Activated B cell treated with CpG ODN at 0.5 μM for 24 hours (primary cell): ENCODE measurements at regions not wholly inside any gene's neighbourhood (a gene's known extent, or its start where the extent isn't known, plus 50 kb on each side); places are given as distances from the start of the nearest gene placed in this dataset.

Experiments used
- ATAC-seq: fragments of 200-7000 bp; cut with Tn5 transposase; one replicate; pipeline ENCODE4 v1.10.0; 2021; ENCODE audit warnings: low read depth, mild to moderate bottlenecking, moderate library complexity
- CTCF ChIA-PET: fragments of 350-600 bp; sonication (Branson Sonifier 250); formaldehyde crosslinking; loops from one replicate; lab custom pipeline; 2021; ENCODE audit warnings: antibody characterized with exemption; lab: Charles Lee
- POLR2A ChIA-PET: fragments of 350-600 bp; sonication (Branson Sonifier 250); formaldehyde crosslinking; loops from one replicate; lab custom pipeline; 2021; ENCODE audit warnings: antibody characterized with exemption; lab: Charles Lee
- DNase-seq: peaks from one replicate; pipeline ENCODE4 v3.0.0; 2022
- H3K27ac Mint-ChIP-seq: one replicate; pipeline ENCODE4 v1.8.0; 2020; ENCODE audit warnings: mixed read lengths
- H3K27me3 Mint-ChIP-seq: one replicate; pipeline ENCODE4 v1.8.0; 2021; ENCODE audit warnings: mixed read lengths
- H3K36me3 Mint-ChIP-seq: one replicate; pipeline ENCODE4 v1.8.0; 2021; ENCODE audit warnings: low read depth, mixed read lengths
- H3K4me1 Mint-ChIP-seq: one replicate; pipeline ENCODE4 v1.8.0; 2021; ENCODE audit warnings: mixed read lengths
- H3K4me3 Mint-ChIP-seq: one replicate; pipeline ENCODE4 v1.8.0; 2020; ENCODE audit warnings: mild to moderate bottlenecking, mixed read lengths
- H3K9me3 Mint-ChIP-seq: one replicate; pipeline ENCODE4 v1.8.0; 2020; ENCODE audit warnings: mixed read lengths
- CTCF ChIP-seq: fragments of 200-600 bp; IDR thresholded peaks from one replicate; pipeline ENCODE4 v1.8.0; 2022; ENCODE audit warnings: antibody characterized with exemption, mild to moderate bottlenecking
- intact Hi-C: fragments of 100-400 bp; cut with micrococcal nuclease; formaldehyde crosslinking; loops from one replicate; pipeline ENCODE4 v1.15.1; 2024

GRCh38 chr10:78445308-78445707 lies 411.6 kb downstream of the RPS24 start:
- intact Hi-C loops: no loop called here
- no peak overlapping the region for H3K27ac Mint-ChIP-seq
- POLR2A ChIA-PET: no interaction called here
- TF ChIP-seq CTCF: no peak
- H3K4me1 Mint-ChIP-seq: no peaks in the 10 kb centered on the region
- ATAC-seq: no peak
- CTCF ChIA-PET: no interaction called here
- H3K4me3 Mint-ChIP-seq: no peak overlapping the region
- H3K36me3 Mint-ChIP-seq: no peaks in the 10 kb centered on the region
- peaks cover 2% of the 10 kb centered on the region for H3K27me3 Mint-ChIP-seq
- no peak for DNase-seq
- no peaks in the 10 kb centered on the region for H3K9me3 Mint-ChIP-seq

- TF ChIP-seq CTCF: no peak
Observed at GRCh38 chr10:78448470-78448869, 414.8 kb downstream of the RPS24 start.

GRCh38 chr10:78448994-78449418 lies 415.3 kb downstream of the RPS24 start:
- Mint-ChIP-seq H3K27ac (no peak overlapping the region), H3K27me3 (peaks cover 4% of the 10 kb centered on the region), H3K4me3 (no peak overlapping the region), H3K4me1 (no peaks in the 10 kb centered on the region), H3K36me3 (no peaks in the 10 kb centered on the region), H3K9me3 (no peaks in the 10 kb centered on the region)
- CTCF ChIA-PET: no interaction called here
- no peak for ATAC-seq
- no peak for TF ChIP-seq CTCF
- no peak for DNase-seq
- POLR2A ChIA-PET: no interaction called here
- intact Hi-C loops: no loop called here

More at GRCh38 chr10:78448470-78448869, 414.8 kb downstream of the RPS24 start:
- POLR2A ChIA-PET: no interaction called here
- Mint-ChIP-seq H3K27me3 (peaks cover 4% of the 10 kb centered on the region), H3K36me3 (no peaks in the 10 kb centered on the region), H3K9me3 (no peaks in the 10 kb centered on the region), H3K4me1 (no peaks in the 10 kb centered on the region), H3K27ac (no peak overlapping the region), H3K4me3 (no peak overlapping the region)
- DNase-seq (no peak), ATAC-seq (no peak)
- intact Hi-C loops: no loop called here
- CTCF ChIA-PET: no interaction called here

GRCh38 chr10:78449554-78449953 lies 415.9 kb downstream of the RPS24 start:
- ChIA-PET CTCF (no interaction called here), POLR2A (no interaction called here)
- no peak for DNase-seq
- TF ChIP-seq CTCF: no peak
- intact Hi-C loops: no loop called here
- Mint-ChIP-seq H3K9me3 (no peaks in the 10 kb centered on the region), H3K36me3 (no peaks in the 10 kb centered on the region), H3K4me3 (no peak overlapping the region), H3K4me1 (no peaks in the 10 kb centered on the region), H3K27me3 (peaks cover 6% of the 10 kb centered on the region), H3K27ac (no peak overlapping the region)
- no peak for ATAC-seq

- H3K27ac Mint-ChIP-seq: no peak overlapping the region
Observed at GRCh38 chr10:78450239-78450638, 416.6 kb downstream of the RPS24 start.

More at GRCh38 chr10:78450239-78450638, 416.6 kb downstream of the RPS24 start:
- TF ChIP-seq CTCF: no peak
- peaks cover 9% of the 10 kb centered on the region for H3K27me3 Mint-ChIP-seq
- no peaks in the 10 kb centered on the region for H3K9me3 Mint-ChIP-seq
- H3K36me3 Mint-ChIP-seq: no peaks in the 10 kb centered on the region
- no peak for DNase-seq
- no peak overlapping the region for H3K4me3 Mint-ChIP-seq
- ChIA-PET POLR2A (no interaction called here), CTCF (no interaction called here)
- intact Hi-C loops: no loop called here
- no peaks in the 10 kb centered on the region for H3K4me1 Mint-ChIP-seq
- no peak for ATAC-seq
